G401 (cell line): ENCODE measurements at regions not wholly inside any gene's neighbourhood (a gene's known extent, or its start where the extent isn't known, plus 50 kb on each side); places are given as distances from the start of the nearest gene placed in this dataset.

Experiments
- DNase-seq: peaks from one replicate; pipeline ENCODE4 v3.0.0-alpha.2; 2015; ENCODE audit warnings: low spot score
- in situ Hi-C: cut with HindIII; loops from 2 replicates; pipeline ENCODE4 v1.10.0; 2016; ENCODE audit warnings: low sequenced_read_pairs, mixed read lengths

DNA sequence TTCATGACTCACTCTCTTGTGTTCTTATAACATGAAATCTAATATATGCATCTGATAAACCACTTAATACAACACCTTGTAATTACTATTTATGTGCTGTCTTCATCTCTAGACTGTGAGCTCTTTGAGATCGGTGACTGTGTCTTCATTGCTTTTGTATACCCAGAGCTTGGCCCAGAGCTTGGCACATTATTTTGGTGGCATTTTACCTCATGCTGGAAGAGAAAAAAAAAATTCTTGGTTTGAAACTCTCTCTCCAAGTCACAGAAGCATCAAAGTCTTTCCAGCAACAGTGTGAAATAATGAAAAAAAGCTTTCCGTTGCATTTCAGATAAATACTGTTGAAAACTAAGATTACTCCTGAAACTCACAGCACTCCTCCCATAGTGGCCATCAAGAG lies 451.6 kb downstream of the NUF2 start:
- in situ Hi-C loops = no loop called here

DNA sequence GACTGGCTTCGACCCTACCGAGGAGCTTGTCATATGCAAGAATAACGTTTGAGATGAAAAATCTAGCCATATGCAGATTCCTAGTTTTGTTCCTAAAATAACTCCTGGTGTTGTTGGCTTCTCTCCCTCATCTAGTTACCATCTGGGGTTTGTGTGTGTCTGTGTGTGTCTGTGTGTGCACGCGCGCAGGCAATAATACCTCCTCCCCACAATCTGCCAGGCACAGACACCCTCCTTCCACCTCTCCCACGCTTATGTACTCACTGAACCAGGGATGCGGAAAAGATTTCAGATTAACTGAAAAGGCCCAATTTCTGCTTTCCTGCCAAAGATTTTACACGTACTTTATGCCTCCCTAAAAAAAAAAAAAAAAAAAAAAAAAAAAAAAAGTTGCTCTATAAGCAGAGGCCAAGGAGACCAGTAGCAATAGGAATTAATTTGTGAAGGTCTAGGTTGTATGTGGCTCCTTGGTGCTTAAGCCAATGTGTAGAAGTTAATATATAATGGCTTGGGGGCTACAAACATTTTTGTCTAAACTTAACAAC lies 452.7 kb downstream of the NUF2 start:
- in situ Hi-C loops = no loop called here
- DNase-seq = no peak

More for the DNA sequence above, 451.6 kb downstream of the NUF2 start:
- no peak for DNase-seq

DNA sequence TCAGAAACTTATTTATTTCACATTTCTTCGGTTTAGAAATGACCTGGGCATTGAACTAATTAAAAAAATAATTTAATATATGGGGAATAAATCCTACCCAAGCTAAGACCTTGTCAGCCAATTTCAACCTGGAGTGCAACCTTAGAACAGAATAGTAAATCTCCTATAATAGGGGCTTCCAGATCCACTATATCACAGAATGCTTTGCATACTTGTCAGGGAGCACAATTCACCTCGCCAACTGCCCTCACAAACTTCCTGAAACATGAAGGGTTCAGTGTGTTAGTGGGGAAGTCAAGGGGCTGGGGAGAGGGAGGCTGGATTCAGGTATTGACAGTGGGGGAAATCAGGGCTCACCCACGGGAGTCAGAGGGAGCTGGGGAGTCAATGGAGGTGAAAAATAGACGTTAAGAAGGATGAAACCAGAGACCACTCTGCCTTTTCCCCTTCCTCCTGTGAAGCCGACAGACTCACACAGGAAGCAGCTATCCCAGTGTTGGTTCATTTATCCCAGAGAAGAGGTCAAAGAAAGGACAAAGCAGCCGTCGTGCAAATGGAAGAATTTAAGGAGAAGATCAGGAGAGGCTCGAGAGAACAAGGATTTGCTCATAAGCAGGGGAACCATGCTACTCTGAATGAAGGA lies 453.3 kb downstream of the NUF2 start:
- in situ Hi-C loops = no loop called here
- DNase-seq = no peak

DNA sequence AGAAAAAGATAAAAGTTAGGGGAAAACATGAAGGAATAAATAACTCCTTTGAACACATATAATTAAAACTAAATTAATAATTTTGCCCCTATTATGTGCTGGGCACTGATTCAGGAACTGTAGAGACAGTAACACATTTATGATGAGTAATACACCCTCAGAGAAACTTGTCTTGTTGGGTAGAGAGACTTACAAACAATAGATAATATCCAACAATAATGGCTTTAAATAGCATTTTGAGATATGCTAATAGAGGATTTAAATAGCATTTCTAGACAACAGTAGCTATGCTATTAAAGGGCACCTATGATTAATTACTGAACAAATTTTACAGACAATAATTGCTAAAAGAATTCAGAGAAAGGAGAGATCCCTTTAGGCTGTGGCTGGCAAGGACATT lies 455.5 kb downstream of the NUF2 start:
- in situ Hi-C loops = no loop called here
- no peak for DNase-seq

DNA sequence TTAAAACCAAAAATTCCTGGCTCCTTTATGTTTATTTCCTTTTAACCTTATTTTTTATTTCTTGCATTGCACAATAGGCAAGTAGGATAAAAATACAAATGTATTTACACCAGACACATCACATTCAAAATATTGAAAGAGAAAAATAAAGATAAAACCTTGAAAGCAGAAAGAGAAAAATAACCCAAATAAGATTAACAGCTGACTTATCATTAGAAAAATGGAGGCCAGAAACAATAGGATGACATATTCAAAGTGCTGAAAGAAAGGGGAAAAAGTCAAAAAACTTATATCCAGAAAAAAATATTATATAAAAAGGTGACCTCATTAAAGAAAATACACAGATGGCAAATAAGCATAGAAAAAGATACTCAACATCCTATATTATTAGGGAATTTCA lies 459.4 kb downstream of the NUF2 start:
- DNase-seq = no peak
- in situ Hi-C loops = no loop called here

DNA sequence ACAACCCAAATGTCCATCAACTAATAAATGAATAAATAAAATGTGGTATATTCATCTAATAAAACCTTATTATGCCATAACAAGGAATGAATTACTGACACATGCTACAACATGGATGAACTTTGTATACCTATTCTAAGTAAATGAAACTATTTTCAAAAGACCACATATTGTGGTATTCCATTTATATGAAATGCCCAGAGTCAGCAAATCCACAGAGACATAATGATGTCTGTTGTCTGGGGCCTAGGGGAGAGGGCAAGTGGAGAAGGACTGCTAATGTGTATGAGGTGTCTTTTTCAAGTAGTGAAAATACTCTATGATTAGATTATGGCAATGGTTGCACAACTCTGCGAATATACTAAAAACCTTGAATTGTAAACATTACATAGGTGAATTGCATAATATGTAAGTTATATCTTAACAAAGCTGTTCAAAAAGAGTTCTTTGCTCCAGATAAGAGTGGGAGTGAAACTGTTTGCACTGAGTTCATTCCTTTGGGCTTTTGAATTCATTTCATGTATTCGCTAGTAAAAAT lies 464.2 kb downstream of the NUF2 start:
- in situ Hi-C loops = no loop called here
- DNase-seq = no peak

DNA sequence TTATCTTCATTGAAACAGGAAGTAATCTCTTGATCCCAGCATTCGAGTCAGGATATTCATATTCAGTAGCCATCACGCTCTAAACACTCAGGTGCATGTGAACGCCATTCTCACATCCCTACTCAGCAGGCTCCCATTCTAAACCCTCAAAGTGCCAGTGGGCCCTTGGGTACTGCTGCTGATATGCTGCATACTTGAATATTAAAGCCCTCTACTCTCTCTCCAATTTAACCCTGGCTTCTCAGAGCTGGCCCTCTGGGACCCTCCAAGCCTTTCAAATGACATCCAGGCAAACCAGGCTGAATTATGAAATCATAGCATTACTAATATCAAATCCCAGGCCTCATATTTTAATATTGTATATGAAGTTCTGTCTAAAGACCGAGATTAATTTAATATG lies 468.2 kb downstream of the NUF2 start:
- DNase-seq = no peak
- in situ Hi-C loops = no loop called here

DNA sequence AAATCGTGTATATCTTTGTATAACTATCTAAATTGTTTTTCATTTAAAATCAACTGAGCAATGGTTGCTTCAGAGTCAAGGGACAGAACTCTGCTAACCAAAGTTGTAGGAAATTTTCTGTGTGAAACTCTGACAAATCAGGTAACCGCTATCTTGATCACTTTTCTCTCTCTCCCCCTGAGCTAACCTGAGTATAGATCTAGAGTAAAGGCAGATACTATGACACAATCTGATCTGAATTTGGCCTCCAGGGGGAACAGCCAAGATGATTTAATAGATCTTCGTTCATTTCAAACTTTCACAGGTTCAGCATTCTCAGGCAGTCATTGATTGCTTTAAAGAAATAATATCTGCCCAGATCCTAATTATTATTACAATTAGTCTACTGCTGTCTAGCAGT lies 472.8 kb downstream of the NUF2 start:
- DNase-seq = no peak
- in situ Hi-C loops = no loop called here

DNA sequence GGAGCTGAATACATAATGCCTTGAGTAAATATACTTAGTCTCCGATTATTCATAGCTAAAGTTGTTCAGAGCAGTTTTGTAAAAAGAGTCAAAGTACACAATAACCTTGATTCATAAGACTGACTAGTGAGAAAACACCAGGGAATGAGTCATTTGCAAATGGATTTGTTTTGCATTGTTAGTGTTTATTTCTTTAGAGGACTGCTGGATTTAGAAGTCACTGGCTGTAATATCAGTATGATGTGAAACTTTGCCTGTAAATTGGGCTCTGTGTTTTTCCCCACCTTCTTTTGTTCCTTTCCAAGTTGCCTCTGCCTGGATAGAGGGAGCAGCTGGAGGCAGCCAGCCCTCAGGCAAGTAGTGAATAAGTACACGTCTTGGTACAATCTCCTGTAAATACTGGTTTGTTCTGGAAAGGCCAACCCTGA lies 474.7 kb downstream of the NUF2 start:
- in situ Hi-C loops = no loop called here
- DNase-seq = no peak

DNA sequence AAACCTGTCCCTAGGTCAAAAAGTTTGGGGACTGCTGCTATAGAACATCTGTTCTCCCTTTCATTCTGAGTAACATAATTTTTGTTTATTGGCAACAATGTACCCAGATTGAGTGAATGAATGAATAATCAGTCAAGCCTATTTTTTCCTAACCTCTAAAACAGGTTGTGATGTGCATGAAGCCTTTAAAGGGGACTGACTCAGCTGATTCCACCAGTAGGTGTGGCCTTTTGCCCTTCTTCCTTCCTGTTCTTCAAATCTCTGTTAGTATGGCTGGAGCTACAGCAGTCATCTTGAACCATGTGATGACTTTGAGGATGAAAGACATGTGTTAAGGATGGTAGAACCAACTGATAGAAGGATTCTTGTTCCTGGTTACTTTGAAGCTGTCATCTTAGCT lies 476.1 kb downstream of the NUF2 start:
- in situ Hi-C loops = no loop called here
- DNase-seq = no peak

DNA sequence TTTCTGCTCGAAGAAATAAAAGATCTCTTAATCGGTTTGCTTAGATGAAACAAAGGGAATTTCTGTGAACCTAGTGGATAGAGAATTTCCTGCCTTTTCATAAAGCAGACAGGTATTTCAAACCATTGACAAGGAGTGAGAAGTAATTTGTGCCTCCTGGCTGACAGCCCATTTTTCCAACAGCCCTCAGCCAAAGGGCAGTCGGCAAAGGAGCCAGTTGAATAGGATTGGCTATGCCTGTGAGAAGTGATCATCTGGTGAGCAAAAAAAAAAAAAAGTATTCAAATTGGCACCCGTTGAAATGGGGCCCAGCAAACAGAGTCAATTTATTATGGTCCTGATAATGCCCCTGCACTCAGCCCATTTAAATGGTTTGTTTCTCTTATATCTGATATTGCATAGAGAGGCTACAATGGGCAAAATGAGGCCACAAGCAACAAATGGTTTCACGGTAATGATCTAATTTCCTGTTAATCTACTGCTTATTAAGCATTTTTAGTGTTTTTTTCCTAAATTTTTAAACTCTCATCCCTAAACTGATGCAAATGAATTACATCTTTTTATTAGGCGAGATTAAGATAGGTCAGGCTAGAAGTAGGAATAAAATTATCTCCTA lies 477.5 kb downstream of the NUF2 start:
- DNase-seq = no peak
- in situ Hi-C loops = no loop called here

DNA sequence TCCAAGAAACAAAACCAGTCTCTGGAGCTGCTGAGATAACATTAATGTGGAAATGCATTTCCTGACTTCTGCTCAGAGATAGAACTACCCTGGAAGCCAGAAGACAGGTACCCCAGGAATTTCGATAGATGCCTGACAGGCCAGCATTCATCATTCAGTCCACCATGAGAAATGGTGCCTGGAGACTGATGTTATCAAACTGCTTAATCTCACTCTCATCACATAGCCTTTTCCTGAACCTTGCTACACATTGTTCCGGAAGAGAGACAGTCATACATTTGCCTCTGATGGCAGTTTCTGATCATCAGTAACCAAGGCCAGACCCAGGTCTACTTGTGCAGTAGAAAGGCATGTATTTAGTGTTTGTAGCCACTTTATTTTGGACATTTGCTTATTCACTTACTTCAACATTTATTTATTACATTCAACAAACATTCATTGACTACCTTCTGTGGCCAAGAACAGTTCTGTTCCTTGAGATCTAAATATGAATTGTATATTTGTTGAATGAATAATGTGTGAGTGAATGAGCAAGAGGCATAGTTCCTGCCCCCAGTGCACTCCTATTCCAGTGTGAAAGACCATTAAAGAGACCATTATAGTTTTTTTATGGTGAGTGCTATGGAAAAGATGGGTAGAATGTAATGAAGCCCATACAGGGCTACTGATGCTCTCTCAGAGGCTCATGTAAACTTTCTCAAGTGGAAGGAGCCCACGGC lies 485.7 kb downstream of the NUF2 start:
- no peak for DNase-seq
- in situ Hi-C loops = no loop called here

DNA sequence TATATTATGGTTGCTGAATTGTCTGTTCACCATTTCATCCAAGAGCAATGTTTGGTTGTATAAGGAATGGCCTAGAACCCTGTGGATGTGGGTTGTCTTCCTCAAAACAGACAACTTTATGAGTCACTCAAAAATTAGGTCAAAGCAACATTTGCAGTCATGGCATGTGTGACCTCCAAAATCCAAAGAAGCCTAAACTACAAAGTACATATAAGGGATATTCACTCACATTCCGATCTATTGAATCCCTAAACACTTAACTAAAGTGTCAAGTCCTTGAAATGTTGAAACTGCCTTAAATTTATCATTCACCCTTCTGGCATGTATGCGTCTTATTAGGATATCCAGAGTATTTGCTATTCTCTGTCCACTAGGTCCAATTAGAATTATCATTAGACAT lies 491.5 kb downstream of the NUF2 start:
- in situ Hi-C loops = no loop called here
- no peak for DNase-seq

DNA sequence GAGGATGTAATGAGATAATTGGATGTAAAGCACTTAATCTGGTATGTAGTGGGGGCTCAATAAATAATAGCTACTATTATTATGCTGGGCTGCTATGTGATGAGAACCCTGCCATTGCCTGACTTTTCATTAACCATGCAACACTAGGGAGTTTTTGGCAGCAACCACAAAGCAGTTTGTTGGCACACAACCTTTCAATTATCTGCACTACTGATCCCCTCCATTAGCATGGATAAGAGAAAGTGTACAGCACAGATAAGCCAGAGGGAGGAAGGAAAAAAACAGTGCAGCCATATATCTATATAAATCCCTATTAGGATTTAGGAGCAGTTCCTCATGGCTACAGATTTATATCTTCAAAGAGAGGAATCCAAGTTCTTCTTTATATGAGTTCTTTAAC lies 498.5 kb downstream of the NUF2 start:
- no peak for DNase-seq
- in situ Hi-C loops = no loop called here

DNA sequence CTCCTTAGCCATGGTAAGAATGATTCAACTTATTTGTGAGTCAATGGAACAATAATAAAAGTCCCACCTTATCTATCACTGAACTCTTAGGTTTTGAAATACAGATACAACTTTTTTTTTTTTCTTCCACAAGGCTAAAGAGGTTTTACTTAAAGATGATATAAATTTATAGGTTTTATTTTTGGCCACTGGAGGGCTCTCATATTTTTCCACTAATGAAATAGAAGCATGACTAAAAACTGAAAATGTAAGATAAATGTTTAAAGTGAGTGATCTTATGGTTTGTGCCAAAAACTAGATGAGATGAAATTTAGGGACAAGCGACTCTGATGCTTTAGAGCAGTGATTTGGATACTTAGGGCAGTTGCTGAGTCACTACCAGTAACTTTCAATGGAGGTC lies 499.0 kb downstream of the NUF2 start:
- DNase-seq = no peak
- in situ Hi-C loops = no loop called here

DNA sequence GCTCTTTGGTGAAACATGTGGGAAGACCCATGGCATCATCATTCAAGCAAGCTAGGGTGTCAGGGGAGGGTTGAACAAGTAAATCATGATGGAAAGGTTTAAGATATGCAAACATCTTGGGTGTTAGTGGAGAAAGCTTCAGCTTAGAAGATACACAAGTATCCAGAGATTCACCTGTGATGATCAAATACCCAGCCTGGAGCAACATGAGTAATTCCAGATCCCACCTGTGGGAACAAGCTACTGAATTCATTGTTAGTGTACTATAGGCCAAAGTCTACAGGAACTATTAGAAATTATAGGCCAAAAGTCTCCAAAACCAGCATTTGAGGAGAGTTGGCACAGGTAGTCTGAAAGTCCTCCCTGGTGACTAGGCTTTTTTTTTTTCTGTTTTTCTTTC lies 499.9 kb downstream of the NUF2 start:
- in situ Hi-C loops = no loop called here
- DNase-seq = no peak

DNA sequence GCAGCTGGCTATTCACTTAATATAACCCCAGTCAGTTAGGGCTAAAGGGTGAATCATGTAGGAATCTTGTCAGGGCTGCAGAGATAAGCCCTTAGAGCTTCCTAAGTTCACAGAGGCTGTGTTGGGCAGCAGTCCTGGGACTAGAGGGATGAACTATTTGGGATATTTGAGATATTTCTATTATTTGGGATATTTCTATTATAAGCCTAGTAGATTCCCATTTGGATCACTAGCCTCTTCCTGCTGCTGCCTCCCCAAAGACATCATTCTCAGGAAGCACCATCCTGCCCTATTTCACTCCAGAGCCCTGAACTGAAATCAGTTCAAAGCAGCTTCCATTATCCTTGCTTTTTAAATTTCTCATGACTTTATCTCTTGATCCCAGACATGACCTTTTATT lies 501.3 kb downstream of the NUF2 start:
- DNase-seq = no peak
- in situ Hi-C loops = no loop called here

DNA sequence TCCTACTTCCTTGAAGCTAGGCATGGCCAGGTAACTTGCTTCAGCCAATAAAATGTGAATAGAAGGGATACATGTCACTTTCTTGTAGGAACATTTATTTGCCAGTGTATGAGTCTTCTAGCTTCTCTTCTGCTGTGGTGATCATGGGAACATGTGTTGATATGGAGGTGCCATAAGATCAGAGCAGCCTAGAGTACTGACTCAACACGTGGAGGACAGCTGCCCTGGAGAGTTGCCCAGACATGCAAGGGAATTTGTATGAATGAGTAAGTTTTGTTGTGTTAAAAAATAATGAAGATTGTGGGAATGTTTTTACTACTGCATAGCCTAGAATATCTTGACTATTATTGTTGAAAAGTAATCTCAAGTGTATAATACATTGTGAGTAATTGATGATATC lies 502.3 kb downstream of the NUF2 start:
- no peak for DNase-seq
- in situ Hi-C loops = no loop called here

DNA sequence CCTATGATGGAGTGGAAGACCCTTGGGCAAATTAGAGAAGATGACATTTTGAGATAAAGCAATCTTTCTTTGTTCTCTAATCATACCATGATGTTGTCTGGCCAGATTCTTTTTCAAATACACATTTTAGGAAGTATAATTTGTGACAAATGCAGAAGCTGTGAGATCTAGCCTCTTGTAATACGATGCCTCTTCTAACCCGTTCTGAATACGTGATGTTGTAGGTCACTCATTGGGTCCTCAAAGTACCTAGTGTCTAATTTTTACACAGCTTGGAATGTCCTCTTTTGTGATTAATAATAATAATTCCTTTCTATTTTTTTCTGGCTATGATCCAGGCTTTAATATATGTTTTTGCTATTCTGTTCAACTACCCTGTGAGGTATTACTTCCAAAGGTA lies 502.7 kb downstream of the NUF2 start:
- no peak for DNase-seq
- in situ Hi-C loops = no loop called here

DNA sequence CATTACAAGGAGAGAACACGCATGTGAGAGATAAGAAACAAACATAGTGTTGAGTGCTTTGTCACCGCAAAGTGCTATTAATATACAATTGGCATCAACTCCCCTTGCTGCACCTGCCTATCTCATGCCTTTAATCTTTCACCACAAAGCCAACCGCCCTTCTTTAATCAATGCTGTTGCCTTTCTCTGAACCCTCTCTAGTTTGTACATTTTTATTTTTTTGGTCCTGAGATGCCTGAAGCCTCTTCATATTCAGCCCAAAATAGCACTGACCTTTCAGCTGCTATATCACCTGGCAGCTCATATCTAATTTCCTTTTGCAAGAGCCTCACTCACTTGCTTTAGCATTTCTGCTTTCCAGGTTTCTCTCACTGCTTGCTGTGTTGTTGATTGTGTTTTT lies 504.7 kb downstream of the NUF2 start:
- in situ Hi-C loops = no loop called here

More for the DNA sequence above, 504.7 kb downstream of the NUF2 start:
- no peak for DNase-seq
